DND-41 (cell line): ENCODE measurements at regions not wholly inside any gene's neighbourhood (a gene's known extent, or its start where the extent isn't known, plus 50 kb on each side); places are given as distances from the start of the nearest gene placed in this dataset.

Experiments used
- EZH2 ChIP-seq: IDR thresholded peaks from 3 replicates; pipeline ENCODE4 v1.6.1; 2012; ENCODE audit warnings: borderline replicate concordance, low read depth, mild to moderate bottlenecking, moderate library complexity, low read length, inconsistent platforms; ENCODE audit not compliant: severe bottlenecking
- TF ChIP-seq, protein P1 (sequence below): IDR thresholded peaks from 2 replicates; pipeline ENCODE4 v1.5.1; 2012; ENCODE audit warnings: borderline replicate concordance, low read length, moderate library complexity, mild to moderate bottlenecking; ENCODE audit not compliant: poor library complexity, severe bottlenecking; ENCODE audit errors: extremely low read depth

DNA sequence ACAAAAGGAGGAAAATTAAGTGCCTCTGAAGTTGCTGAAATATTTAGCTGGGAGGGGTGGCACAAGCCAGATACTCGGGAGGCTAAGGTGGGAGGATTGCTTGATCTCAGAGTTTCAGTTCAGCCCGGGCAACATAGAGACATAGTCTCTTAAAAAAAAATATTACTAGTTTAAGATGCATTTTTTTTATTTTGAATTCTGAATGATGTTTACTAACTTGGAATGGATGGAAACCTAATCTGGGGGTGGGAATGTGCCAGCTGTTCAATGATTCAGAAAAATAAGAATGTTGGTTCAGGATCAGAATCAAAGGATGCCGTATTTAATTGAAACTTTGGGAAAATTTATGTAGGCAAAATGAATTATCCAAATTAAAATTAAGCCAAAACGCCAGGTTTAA is 167.2 kb upstream of the ANK2 start:
- TF ChIP-seq, protein P1, sequence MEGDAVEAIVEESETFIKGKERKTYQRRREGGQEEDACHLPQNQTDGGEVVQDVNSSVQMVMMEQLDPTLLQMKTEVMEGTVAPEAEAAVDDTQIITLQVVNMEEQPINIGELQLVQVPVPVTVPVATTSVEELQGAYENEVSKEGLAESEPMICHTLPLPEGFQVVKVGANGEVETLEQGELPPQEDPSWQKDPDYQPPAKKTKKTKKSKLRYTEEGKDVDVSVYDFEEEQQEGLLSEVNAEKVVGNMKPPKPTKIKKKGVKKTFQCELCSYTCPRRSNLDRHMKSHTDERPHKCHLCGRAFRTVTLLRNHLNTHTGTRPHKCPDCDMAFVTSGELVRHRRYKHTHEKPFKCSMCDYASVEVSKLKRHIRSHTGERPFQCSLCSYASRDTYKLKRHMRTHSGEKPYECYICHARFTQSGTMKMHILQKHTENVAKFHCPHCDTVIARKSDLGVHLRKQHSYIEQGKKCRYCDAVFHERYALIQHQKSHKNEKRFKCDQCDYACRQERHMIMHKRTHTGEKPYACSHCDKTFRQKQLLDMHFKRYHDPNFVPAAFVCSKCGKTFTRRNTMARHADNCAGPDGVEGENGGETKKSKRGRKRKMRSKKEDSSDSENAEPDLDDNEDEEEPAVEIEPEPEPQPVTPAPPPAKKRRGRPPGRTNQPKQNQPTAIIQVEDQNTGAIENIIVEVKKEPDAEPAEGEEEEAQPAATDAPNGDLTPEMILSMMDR: no peak
- no peak for TF ChIP-seq EZH2
